ENCODE measurements at regions not wholly inside any gene's neighbourhood (a gene's known extent, or its start where the extent isn't known, plus 50 kb on each side); places are given as distances from the start of the nearest gene placed in this dataset.

DNA sequence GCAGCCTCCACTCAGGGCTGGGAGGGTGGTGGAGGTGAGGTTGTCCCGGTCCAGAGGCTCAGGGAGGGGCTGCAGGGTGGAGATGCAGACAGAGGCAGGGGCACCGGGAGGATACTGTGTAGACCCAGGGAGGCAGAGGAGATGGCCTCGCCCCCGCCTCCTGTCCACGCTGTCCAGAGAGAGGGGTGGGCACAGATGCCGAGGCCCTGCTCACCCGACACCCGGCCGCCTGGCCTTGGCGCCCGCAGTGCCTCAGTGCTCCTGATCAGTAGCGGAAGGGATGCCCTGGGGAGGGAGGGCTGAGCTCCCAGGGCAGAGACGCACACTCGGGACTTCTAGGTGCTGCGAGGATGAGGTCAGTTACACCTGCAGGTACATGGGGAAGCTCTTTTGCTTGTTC, 102.7 kb upstream of the TTC34 start:
- no peak overlapping the region for H2AFZ ChIP-seq (replicated peaks; ENCODE audit: low read length, poor library complexity)
- H4K20me1 ChIP-seq (ENCODE audit: insufficient read depth, low read length), result no peaks in the 10 kb centered on the region
- intact Hi-C loops (cut with micrococcal nuclease) (no loop called here), in situ Hi-C loops (cut with MboI; ENCODE audit: low sequenced_read_pairs) (no loop called here), dilution Hi-C loops (cut with HindIII; ENCODE audit: low sequenced_read_pairs, unreplicated experiment) (no loop called here)
- H3K4ac ChIP-seq (ENCODE audit: low read depth, low read length), result no peak overlapping the region
- H3K79me1 ChIP-seq (ENCODE audit: low read depth in 1 of 2, low read length in 2 of 2), result no peaks in the 10 kb centered on the region
- no peak overlapping the region for H3K23ac ChIP-seq (ENCODE audit: low read depth, low read length)
- no peak overlapping the region for H3K4me2 ChIP-seq (ENCODE audit: low read depth, low read length)
- H3K4me1 ChIP-seq (ENCODE audit: control insufficient read depth, insufficient read depth, low read length), result no peaks in the 10 kb centered on the region
- H3K9me3 ChIP-seq (ENCODE audit: control insufficient read depth, insufficient read depth, low read length), result peaks cover 75% of the 10 kb centered on the region
- H2BK20ac ChIP-seq (ENCODE audit: low read depth, low read length), result no peak overlapping the region
- H4K8ac ChIP-seq (ENCODE audit: low read depth in 2 of 2, low read length in 2 of 2), result no peak overlapping the region
- no peak overlapping the region for H4K5ac ChIP-seq (ENCODE audit: low read depth, low read length)
- POLR2A ChIA-PET (ENCODE audit: unreplicated experiment), result no interaction called here
- no peak overlapping the region for H2AK9ac ChIP-seq (replicated peaks; ENCODE audit: low read depth, low read length, poor library complexity)
- H4K91ac ChIP-seq (ENCODE audit: insufficient read depth, low read depth, low read length), result no peak overlapping the region
- H3K18ac ChIP-seq (ENCODE audit: low read depth, low read length), result no peak overlapping the region
- TF ChIP-seq, protein P1, sequence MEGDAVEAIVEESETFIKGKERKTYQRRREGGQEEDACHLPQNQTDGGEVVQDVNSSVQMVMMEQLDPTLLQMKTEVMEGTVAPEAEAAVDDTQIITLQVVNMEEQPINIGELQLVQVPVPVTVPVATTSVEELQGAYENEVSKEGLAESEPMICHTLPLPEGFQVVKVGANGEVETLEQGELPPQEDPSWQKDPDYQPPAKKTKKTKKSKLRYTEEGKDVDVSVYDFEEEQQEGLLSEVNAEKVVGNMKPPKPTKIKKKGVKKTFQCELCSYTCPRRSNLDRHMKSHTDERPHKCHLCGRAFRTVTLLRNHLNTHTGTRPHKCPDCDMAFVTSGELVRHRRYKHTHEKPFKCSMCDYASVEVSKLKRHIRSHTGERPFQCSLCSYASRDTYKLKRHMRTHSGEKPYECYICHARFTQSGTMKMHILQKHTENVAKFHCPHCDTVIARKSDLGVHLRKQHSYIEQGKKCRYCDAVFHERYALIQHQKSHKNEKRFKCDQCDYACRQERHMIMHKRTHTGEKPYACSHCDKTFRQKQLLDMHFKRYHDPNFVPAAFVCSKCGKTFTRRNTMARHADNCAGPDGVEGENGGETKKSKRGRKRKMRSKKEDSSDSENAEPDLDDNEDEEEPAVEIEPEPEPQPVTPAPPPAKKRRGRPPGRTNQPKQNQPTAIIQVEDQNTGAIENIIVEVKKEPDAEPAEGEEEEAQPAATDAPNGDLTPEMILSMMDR (conservative IDR thresholded peaks at IDR 0.05; ENCODE audit: low read depth, low read length), result no peak
- TF ChIP-seq, protein P2, sequence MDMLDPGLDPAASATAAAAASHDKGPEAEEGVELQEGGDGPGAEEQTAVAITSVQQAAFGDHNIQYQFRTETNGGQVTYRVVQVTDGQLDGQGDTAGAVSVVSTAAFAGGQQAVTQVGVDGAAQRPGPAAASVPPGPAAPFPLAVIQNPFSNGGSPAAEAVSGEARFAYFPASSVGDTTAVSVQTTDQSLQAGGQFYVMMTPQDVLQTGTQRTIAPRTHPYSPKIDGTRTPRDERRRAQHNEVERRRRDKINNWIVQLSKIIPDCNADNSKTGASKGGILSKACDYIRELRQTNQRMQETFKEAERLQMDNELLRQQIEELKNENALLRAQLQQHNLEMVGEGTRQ (IDR thresholded peaks at IDR 0.05; ENCODE audit: low read depth, low read length), result no peak
- no peak for TF ChIP-seq CHD1 (IDR thresholded peaks at IDR 0.05; ENCODE audit: low read depth, low read length)
- no peak for TF ChIP-seq RCOR1 (IDR thresholded peaks at IDR 0.05; ENCODE audit: insufficient replicate concordance, low read length)
- no peak for TF ChIP-seq MXI1 (IDR thresholded peaks at IDR 0.05; ENCODE audit: borderline replicate concordance, low read depth, low read length)
- no peak for TF ChIP-seq BHLHE40 (IDR thresholded peaks at IDR 0.05; ENCODE audit: low read depth, low read length)
- TF ChIP-seq MAFK (IDR thresholded peaks at IDR 0.05; ENCODE audit: low read depth, low read length), result no peak
- no peak for TF ChIP-seq MAZ (IDR thresholded peaks at IDR 0.05; ENCODE audit: borderline replicate concordance, low read depth, low read length)
- no peak for TF ChIP-seq SMC3 (IDR thresholded peaks at IDR 0.05; ENCODE audit: low read depth, low read length)
- TF ChIP-seq FOS (IDR thresholded peaks at IDR 0.05; ENCODE audit: low read depth, low read length), result no peak
- TF ChIP-seq RFX5 (IDR thresholded peaks at IDR 0.05; ENCODE audit: low read depth, low read length), result no peak
- TF ChIP-seq, protein P3, sequence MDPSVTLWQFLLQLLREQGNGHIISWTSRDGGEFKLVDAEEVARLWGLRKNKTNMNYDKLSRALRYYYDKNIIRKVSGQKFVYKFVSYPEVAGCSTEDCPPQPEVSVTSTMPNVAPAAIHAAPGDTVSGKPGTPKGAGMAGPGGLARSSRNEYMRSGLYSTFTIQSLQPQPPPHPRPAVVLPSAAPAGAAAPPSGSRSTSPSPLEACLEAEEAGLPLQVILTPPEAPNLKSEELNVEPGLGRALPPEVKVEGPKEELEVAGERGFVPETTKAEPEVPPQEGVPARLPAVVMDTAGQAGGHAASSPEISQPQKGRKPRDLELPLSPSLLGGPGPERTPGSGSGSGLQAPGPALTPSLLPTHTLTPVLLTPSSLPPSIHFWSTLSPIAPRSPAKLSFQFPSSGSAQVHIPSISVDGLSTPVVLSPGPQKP (IDR thresholded peaks at IDR 0.05; ENCODE audit: borderline replicate concordance, low read depth, low read length), result no peak
- H3K9me1 ChIP-seq (ENCODE audit: insufficient read depth, low read length), result no peaks in the 10 kb centered on the region
- ATAC-seq (ENCODE audit: low read depth) (no peak), DNase-seq (no peak)
- CTCF ChIA-PET, result no interaction called here
- H3K27me3 ChIP-seq (ENCODE audit: control insufficient read depth, insufficient read depth, low read length), result no peaks in the 10 kb centered on the region
- H2AK5ac ChIP-seq (ENCODE audit: low read depth, low read length), result no peak overlapping the region
- H3K14ac ChIP-seq (replicated peaks; ENCODE audit: low read depth, low read length), result no peak overlapping the region
- no peak overlapping the region for H3K4me3 ChIP-seq (ENCODE audit: insufficient read depth, low read depth, low read length)
- H2BK5ac ChIP-seq (ENCODE audit: low read depth, low read length, poor library complexity, severe bottlenecking), result no peak overlapping the region
- H3K27ac ChIP-seq (ENCODE audit: insufficient read depth, low read length), result no peak overlapping the region
- WGBS, 2 experiments (ENCODE audit: extremely low coverage in 2 of 2, insufficient read length in 1 of 2), result 84% methylated on average over 6 of the region's 15 CpGs; no CpG with 5 or more reads in 1 of the 2 experiments
- BruUV-seq (replicated peaks), result no TSS peak
- H3K36me3 ChIP-seq (ENCODE audit: control insufficient read depth, insufficient read depth, low read length), result no peaks in the 10 kb centered on the region
- no peak overlapping the region for H2BK15ac ChIP-seq (ENCODE audit: low read depth, low read length)
- no peak overlapping the region for H3K9ac ChIP-seq (ENCODE audit: low read depth, low read length)
- no peak overlapping the region for H3K56ac ChIP-seq (ENCODE audit: extremely low read depth, insufficient read depth, low read length)
- no peak overlapping the region for H2BK120ac ChIP-seq (ENCODE audit: low read depth, low read length)

Measured in IMR-90 (cell line).